HepG2 (cell line): ENCODE measurements at regions not wholly inside any gene's neighbourhood (a gene's known extent, or its start where the extent isn't known, plus 50 kb on each side); places are given as distances from the start of the nearest gene placed in this dataset.

ENCODE experiments used
- ATAC-seq: fragments of 200-7000 bp; cut with Tn5 transposase; 3 replicates; pipeline ENCODE4 v1.9.1; 2020; ENCODE audit warnings: mild to moderate bottlenecking, moderate library complexity
- BruUV-seq: library from RNA; stranded (reverse); fragments of 400-500 nt; replicated peaks from 2 replicates; lab custom pipeline; 2021; lab: Mats Ljungman, UMichigan
- CTCF ChIA-PET: fragments of 300-600 bp; formaldehyde crosslinking; extraction: SDS; loops from one replicate; lab custom pipeline; 2021; ENCODE audit warnings: low total read pairs, inconsistent platforms, low intra/inter-chr PET ratio; lab: Yijun Ruan, JAX
- POLR2A ChIA-PET: fragments of 350-600 bp; sonication (Branson Sonifier 250); formaldehyde crosslinking; loops from one replicate; lab custom pipeline; 2020; ENCODE audit warnings: antibody characterized with exemption, inconsistent platforms; lab: Yijun Ruan, JAX
- DNase-seq: peaks from one replicate; pipeline ENCODE4 v3.0.0-alpha.2; 2015; ENCODE audit warnings: low spot score
- FAIRE-seq: peaks from 3 replicates; lab custom pipeline; 2011; peaks lifted over from hg19 to GRCh38; lab: Jason Lieb, UNC
- H2AFZ ChIP-seq: one replicate; pipeline ENCODE4 v1.6.1; 2011; ENCODE audit warnings: low read length, inconsistent platforms
- H3K27ac ChIP-seq: fragments of 300-600 bp; 3 replicates; pipeline ENCODE4 v1.8.0; 2011; ENCODE audit warnings: mixed run types, mild to moderate bottlenecking, mixed read lengths, low read length, inconsistent platforms; ENCODE audit not compliant: insufficient read depth; ENCODE audit errors: extremely low read length
- H3K27me3 ChIP-seq, 2 experiments: fragments of 200-600 bp in 1 of 2; 2 replicates in 1 of 2; 3 replicates in 1 of 2; pipeline versions ENCODE4 v1.6.0 to v1.8.0; 2011; ENCODE audit warnings: low read length in 2 of 2, mild to moderate bottlenecking in 2 of 2, moderate library complexity in 2 of 2, inconsistent platforms in 1 of 2; ENCODE audit not compliant: insufficient read depth in 2 of 2, control insufficient read depth in 1 of 2
- H3K36me3 ChIP-seq, 2 experiments: fragments of 200-600 bp in 1 of 2; replicated peaks in 1 of 2; 2 replicates in 1 of 2; 3 replicates in 1 of 2; pipeline versions ENCODE4 v1.5.1 to v1.8.0; 2011; ENCODE audit warnings: low read length in 2 of 2, inconsistent platforms in 1 of 2; ENCODE audit not compliant: insufficient read depth in 2 of 2, control insufficient read depth in 1 of 2
- H3K4me1 ChIP-seq: 2 replicates; pipeline ENCODE4 v1.5.1; 2012; ENCODE audit warnings: low read length, inconsistent platforms; ENCODE audit not compliant: insufficient read depth
- H3K4me2 ChIP-seq: 2 replicates; pipeline ENCODE4 v1.6.0; 2011; ENCODE audit warnings: low read depth, low read length, inconsistent platforms
- H3K4me3 ChIP-seq, 3 experiments: fragments of 200-600 bp in 1 of 3; sonication (generic), shearing (Covaris generic) in 1 of 3; replicated peaks in 1 of 3; 2 replicates each; pipeline ENCODE4 v1.5.1; 2011 to 2016; ENCODE audit warnings: low read length in 3 of 3, inconsistent platforms in 2 of 3, low read depth in 2 of 3, mild to moderate bottlenecking in 2 of 3, control low read depth in 1 of 3, mixed read lengths in 1 of 3; ENCODE audit not compliant: insufficient read depth in 1 of 3
- H3K79me2 ChIP-seq: one replicate; pipeline ENCODE4 v1.6.1; 2011; ENCODE audit warnings: low read length, inconsistent platforms; ENCODE audit not compliant: insufficient read depth
- H3K9ac ChIP-seq: 2 replicates; pipeline ENCODE4 v1.6.0; 2011; ENCODE audit warnings: mild to moderate bottlenecking, low read depth, low read length, inconsistent platforms; ENCODE audit not compliant: insufficient read depth
- H3K9me3 ChIP-seq: 2 replicates; pipeline ENCODE4 v1.5.1; 2012; ENCODE audit warnings: mild to moderate bottlenecking, low read length
- H4K20me1 ChIP-seq: 2 replicates; pipeline ENCODE4 v1.6.0; 2011; ENCODE audit warnings: inconsistent platforms, mild to moderate bottlenecking, low read length, moderate library complexity; ENCODE audit not compliant: insufficient read depth
- HOXA5 ChIP-seq: sonication (generic); formaldehyde crosslinking; IDR thresholded peaks from 2 replicates; pipeline ENCODE4 v1.4.0; 2020; ENCODE audit warnings: missing genetic modification reagents
- RFXAP ChIP-seq: sonication (generic); formaldehyde crosslinking; IDR thresholded peaks from 2 replicates; pipeline ENCODE4 v1.4.0; 2020; ENCODE audit warnings: missing genetic modification reagents, borderline replicate concordance
- SNAI1 ChIP-seq: sonication (generic); formaldehyde crosslinking; IDR thresholded peaks from 2 replicates; pipeline ENCODE4 v1.5.0; 2020; ENCODE audit warnings: mild to moderate bottlenecking, missing genetic modification reagents, borderline replicate concordance
- ZNF260 ChIP-seq: sonication (generic); formaldehyde crosslinking; IDR thresholded peaks from 2 replicates; pipeline ENCODE4 v1.4.0; 2020; ENCODE audit warnings: missing genetic modification reagents, low read depth, mild to moderate bottlenecking, borderline replicate concordance
- WGBS: methylation state at CpG from one replicate; pipeline ENCODE4 v1.1.6; 2017; ENCODE audit warnings: low lambda C conversion rate; 5-methylcytosine and 5-hydroxymethylcytosine counted together
- in situ Hi-C: cut with HindIII; loops from 2 replicates; pipeline ENCODE4 v1.10.0; 2017; ENCODE audit warnings: low pct_unique_long_range_greater_than_20kb; ENCODE audit not compliant: extremely low pct_ligation_motif_present
- intact Hi-C: fragments of 100-400 bp; cut with micrococcal nuclease; formaldehyde crosslinking; loops from one replicate; pipeline ENCODE4 v1.10.0; 2022; ENCODE audit not compliant: unreplicated experiment
- TF ChIP-seq, protein P1 (sequence below): sonication (generic); formaldehyde crosslinking; IDR thresholded peaks from 2 replicates; pipeline ENCODE4 v1.8.1; 2022; ENCODE audit warnings: low read depth, mild to moderate bottlenecking, missing genetic modification reagents
- TF ChIP-seq, protein P2 (sequence below): sonication (generic); formaldehyde crosslinking; IDR thresholded peaks from 2 replicates; pipeline ENCODE4 v1.4.0; 2020; ENCODE audit warnings: missing genetic modification reagents

DNA sequence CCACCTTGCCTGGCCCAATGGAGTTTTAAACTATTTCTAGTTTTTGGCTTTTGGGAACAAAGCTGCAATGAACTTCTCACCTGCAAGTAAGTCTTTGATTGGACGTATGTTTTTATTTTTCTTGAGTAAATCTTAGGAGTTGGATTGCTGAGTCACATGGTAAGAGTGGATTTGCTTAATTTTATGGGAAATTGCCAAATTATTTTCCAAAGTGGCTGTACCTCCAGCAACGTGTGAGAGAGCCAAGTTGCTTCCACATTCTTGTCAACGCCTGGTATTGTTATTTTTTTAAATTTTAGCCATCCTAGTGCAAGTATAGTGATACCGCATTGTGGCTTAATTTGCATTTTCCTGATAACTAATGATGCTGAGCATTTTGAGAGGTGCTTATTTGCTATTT is 136.6 kb downstream of the LMNTD1 start (continued):
- TF ChIP-seq, protein P1, sequence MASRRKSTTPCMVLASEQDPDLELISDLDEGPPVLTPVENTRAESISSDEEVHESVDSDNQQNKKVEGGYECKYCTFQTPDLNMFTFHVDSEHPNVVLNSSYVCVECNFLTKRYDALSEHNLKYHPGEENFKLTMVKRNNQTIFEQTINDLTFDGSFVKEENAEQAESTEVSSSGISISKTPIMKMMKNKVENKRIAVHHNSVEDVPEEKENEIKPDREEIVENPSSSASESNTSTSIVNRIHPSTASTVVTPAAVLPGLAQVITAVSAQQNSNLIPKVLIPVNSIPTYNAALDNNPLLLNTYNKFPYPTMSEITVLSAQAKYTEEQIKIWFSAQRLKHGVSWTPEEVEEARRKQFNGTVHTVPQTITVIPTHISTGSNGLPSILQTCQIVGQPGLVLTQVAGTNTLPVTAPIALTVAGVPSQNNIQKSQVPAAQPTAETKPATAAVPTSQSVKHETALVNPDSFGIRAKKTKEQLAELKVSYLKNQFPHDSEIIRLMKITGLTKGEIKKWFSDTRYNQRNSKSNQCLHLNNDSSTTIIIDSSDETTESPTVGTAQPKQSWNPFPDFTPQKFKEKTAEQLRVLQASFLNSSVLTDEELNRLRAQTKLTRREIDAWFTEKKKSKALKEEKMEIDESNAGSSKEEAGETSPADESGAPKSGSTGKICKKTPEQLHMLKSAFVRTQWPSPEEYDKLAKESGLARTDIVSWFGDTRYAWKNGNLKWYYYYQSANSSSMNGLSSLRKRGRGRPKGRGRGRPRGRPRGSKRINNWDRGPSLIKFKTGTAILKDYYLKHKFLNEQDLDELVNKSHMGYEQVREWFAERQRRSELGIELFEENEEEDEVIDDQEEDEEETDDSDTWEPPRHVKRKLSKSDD (CRISPR knock-in tag) = no peak
- TF ChIP-seq HOXA5 (CRISPR knock-in tag) = no peak
- TF ChIP-seq, protein P2, sequence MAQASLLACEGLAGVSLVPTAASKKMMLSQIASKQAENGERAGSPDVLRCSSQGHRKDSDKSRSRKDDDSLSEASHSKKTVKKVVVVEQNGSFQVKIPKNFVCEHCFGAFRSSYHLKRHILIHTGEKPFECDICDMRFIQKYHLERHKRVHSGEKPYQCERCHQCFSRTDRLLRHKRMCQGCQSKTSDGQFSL = no peak

DNA sequence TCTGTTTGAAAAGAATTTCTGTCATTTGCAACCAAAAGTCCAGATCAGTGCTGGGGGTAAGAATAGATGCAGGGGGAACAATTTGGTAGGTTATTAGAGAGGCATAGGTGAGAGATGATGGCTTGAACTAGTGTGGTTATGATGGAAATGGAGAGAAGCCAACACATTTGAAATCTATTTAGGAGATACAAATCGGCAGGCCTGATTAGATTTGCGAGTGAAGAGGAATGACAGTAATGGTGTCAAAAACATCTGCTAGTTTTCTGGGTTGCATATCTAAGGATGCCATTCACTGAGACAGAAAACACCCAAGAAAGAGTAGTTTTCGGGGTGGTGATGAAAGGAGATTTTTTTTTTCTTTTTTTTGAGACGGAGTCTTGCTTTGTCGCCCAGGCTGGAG is 138.1 kb downstream of the LMNTD1 start:
- ChIA-PET CTCF (no interaction called here), POLR2A (no interaction called here)
- 47% methylated on average over 5 of the region's 5 CpGs for WGBS
- no peak overlapping the region for H3K4me3 ChIP-seq
- no peak overlapping the region for H2AFZ ChIP-seq
- H3K4me2 ChIP-seq = no peak overlapping the region
- FAIRE-seq = no peak
- DNase-seq = no peak
- H3K27me3 ChIP-seq = no peaks in the 10 kb centered on the region
- BruUV-seq = no TSS peak
- H3K9me3 ChIP-seq = no peaks in the 10 kb centered on the region
- no peaks in the 10 kb centered on the region for H3K36me3 ChIP-seq
- H4K20me1 ChIP-seq = no peaks in the 10 kb centered on the region
- no peak overlapping the region for H3K27ac ChIP-seq
- no peaks in the 10 kb centered on the region for H3K79me2 ChIP-seq
- H3K9ac ChIP-seq = no peak overlapping the region
- TF ChIP-seq SNAI1 (CRISPR knock-in tag) = no peak
- no peak for TF ChIP-seq ZNF260 (CRISPR knock-in tag)
- TF ChIP-seq RFXAP = no peak
- H3K4me1 ChIP-seq = no peaks in the 10 kb centered on the region
- in situ Hi-C loops (no loop called here), intact Hi-C loops (no loop called here)
- ATAC-seq = no peak
